A549 (cell line): ENCODE measurements at regions not wholly inside any gene's neighbourhood (a gene's known extent, or its start where the extent isn't known, plus 50 kb on each side); places are given as distances from the start of the nearest gene placed in this dataset.

Experiments
- E2F6 ChIP-seq: IDR thresholded peaks from 2 replicates; pipeline ENCODE4 v1.6.1; 2012; ENCODE audit warnings: low read depth, borderline replicate concordance
- RAD21 ChIP-seq, 2 experiments: fragments of >200 bp in 1 of 2; sonication (Bioruptor Twin) in 1 of 2; formaldehyde crosslinking in 1 of 2; IDR thresholded peaks in 1 of 2; conservative IDR thresholded peaks in 1 of 2; 2 replicates in 1 of 2; 3 replicates in 1 of 2; pipeline ENCODE4 v1.6.1; 2012 to 2018; ENCODE audit warnings: inconsistent platforms in 1 of 2
- SMC3 ChIP-seq: fragments of >200 bp; sonication (Bioruptor Twin); formaldehyde crosslinking; IDR thresholded peaks from 3 replicates; pipeline ENCODE4 v1.6.1; 2018; ENCODE audit warnings: inconsistent platforms

- TF ChIP-seq E2F6 (no peak), SMC3 (no peak), RAD21 (conservative IDR thresholded peaks at IDR 0.05 in 1 of 2, IDR thresholded peaks at IDR 0.05 in 1 of 2) (no peak)
These were observed 132.0 kb upstream of the NPY start for GRCh38 chr7:24151944-24152343.
